SK-N-SH treated with all-trans-retinoic acid at 6 μM for 48 hours (cell line): ENCODE measurements at regions not wholly inside any gene's neighbourhood (a gene's known extent, or its start where the extent isn't known, plus 50 kb on each side); places are given as distances from the start of the nearest gene placed in this dataset.

Experiments used
- BACH2 ChIP-seq: fragments of 250-450 bp; sonication (Bioruptor Pico); IDR thresholded peaks from 2 replicates; pipeline ENCODE4 v1.9.0; 2021; ENCODE audit warnings: mild to moderate bottlenecking, borderline replicate concordance
- ISL1 ChIP-seq: fragments of 250-450 bp; sonication (Bioruptor Pico); IDR thresholded peaks from 2 replicates; pipeline ENCODE4 v2.1.2; 2022; ENCODE audit warnings: mild to moderate bottlenecking, moderate library complexity
- PATZ1 ChIP-seq: fragments of 250-450 bp; sonication (Bioruptor Pico); IDR thresholded peaks from 2 replicates; pipeline ENCODE4 v1.8.0; 2020; ENCODE audit warnings: mild to moderate bottlenecking, moderate library complexity, borderline replicate concordance
- RARB ChIP-seq: fragments of 250-450 bp; sonication (Bioruptor Pico); IDR thresholded peaks from 2 replicates; pipeline ENCODE4 v1.8.0; 2021; ENCODE audit warnings: mild to moderate bottlenecking, moderate library complexity
- TCF4 ChIP-seq: fragments of 250-450 bp; sonication (Bioruptor Pico); IDR thresholded peaks from 2 replicates; pipeline ENCODE4 v1.8.0; 2021; ENCODE audit warnings: mild to moderate bottlenecking, moderate library complexity, borderline replicate concordance
- TOX ChIP-seq: fragments of 250-450 bp; sonication (Bioruptor Pico); IDR thresholded peaks from 2 replicates; pipeline ENCODE4 v1.8.0; 2021; ENCODE audit warnings: mild to moderate bottlenecking, moderate library complexity, borderline replicate concordance
- ZNF70 ChIP-seq: fragments of 450-650 bp; formaldehyde crosslinking; IDR thresholded peaks from 2 replicates; pipeline ENCODE4 v1.5.0; 2020; ENCODE audit warnings: mild to moderate bottlenecking, moderate library complexity

- TF ChIP-seq ZNF70 (CRISPR knock-in tag): no peak
- TF ChIP-seq RARB: no peak
- no peak for TF ChIP-seq TCF4 (CRISPR knock-in tag)
- no peak for TF ChIP-seq TOX
- TF ChIP-seq BACH2 (CRISPR knock-in tag): no peak
- no peak for TF ChIP-seq ISL1
- no peak for TF ChIP-seq PATZ1
Measured at GRCh38 chr13:88176231-88176630, 505.1 kb downstream of the SLITRK5 start.
